GM10266 (cell line): ENCODE measurements at regions not wholly inside any gene's neighbourhood (a gene's known extent, or its start where the extent isn't known, plus 50 kb on each side); places are given as distances from the start of the nearest gene placed in this dataset.

ENCODE experiments used
- DNase-seq: peaks from one replicate; pipeline ENCODE4 v3.0.0; 2012; ENCODE audit errors: extremely low spot score
- TF ChIP-seq, protein P1 (sequence below): IDR thresholded peaks from 2 replicates; pipeline ENCODE4 v1.5.1; 2012; ENCODE audit warnings: mild to moderate bottlenecking, low read depth; ENCODE audit not compliant: control insufficient read depth, insufficient read depth; ENCODE audit errors: missing control alignments

DNA sequence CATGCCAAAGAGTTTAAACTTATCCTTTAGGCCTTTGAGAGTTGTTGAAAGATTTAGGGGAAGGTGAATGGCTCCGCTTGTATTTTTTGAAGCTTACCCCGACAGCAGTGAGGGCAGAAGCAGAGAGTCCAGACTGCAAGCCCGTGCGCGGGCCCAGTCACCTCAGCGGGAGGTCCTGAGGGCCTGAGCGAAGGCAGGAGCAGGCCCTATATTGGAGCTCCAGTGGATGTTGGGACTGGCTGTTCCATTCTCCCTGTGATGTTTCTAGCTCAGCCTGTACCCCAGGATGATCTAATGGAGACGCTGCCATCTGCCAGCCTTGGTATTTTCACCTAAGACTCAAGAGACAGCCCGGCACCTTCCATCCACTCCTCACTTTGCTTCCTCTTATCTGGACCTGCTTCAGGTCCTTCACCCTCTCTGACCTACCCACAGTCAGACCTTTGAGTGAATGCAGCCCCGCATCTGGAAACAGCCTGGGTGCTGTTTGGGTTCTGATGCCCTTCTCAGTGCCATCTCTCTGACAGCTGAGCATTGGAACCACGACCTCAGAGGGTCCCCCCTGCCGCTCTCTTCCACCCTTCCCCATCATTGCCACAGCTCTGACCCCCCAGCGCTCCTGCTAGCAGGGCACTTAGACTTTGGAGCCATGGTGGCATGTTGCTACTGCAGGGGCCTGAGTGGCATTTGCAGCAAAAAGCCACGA, 628.2 kb upstream of the CADM1 start:
- DNase-seq: no peak
- TF ChIP-seq, protein P1, sequence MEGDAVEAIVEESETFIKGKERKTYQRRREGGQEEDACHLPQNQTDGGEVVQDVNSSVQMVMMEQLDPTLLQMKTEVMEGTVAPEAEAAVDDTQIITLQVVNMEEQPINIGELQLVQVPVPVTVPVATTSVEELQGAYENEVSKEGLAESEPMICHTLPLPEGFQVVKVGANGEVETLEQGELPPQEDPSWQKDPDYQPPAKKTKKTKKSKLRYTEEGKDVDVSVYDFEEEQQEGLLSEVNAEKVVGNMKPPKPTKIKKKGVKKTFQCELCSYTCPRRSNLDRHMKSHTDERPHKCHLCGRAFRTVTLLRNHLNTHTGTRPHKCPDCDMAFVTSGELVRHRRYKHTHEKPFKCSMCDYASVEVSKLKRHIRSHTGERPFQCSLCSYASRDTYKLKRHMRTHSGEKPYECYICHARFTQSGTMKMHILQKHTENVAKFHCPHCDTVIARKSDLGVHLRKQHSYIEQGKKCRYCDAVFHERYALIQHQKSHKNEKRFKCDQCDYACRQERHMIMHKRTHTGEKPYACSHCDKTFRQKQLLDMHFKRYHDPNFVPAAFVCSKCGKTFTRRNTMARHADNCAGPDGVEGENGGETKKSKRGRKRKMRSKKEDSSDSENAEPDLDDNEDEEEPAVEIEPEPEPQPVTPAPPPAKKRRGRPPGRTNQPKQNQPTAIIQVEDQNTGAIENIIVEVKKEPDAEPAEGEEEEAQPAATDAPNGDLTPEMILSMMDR: no peak

DNA sequence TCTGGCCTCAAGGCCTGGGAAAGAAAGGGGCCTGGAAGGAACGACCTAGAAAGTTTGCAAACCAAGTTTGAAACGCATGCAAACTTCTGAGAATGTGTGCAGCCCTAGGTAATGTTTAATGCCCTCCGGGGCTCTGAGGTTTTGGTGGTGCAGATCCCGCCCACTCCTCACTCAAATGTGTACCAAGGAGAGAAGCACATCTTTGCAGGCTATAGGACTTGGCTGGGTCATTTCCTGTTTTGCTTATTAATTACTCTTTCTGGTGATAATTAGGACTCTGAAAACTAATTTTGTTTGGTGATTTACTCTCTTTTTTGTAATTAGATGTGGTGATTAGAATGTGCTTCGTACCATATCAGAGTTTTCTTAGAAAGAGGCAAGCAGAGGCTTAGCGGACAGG, 625.9 kb upstream of the CADM1 start:
- TF ChIP-seq, protein P1: no peak
- DNase-seq: no peak

DNA sequence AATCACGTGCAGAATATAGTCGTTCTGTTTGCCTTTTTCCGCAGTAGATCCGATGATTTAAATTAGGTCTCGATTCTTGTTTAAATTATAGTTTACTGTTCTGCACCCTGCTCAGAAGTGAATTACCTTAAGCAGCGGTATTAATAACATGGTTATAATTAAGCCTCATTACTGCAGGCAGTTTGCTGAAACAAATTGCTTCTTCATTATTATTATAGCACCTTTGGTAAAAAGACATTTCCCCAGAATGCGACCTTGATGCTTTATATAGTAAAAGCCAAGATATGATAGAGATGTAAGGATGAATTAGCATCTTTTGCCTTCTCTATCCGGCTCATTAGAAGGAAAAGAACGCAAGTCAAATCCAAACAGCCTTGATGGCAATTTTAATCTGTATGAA, 625.2 kb upstream of the CADM1 start:
- no peak for DNase-seq
- TF ChIP-seq, protein P1: no peak

DNA sequence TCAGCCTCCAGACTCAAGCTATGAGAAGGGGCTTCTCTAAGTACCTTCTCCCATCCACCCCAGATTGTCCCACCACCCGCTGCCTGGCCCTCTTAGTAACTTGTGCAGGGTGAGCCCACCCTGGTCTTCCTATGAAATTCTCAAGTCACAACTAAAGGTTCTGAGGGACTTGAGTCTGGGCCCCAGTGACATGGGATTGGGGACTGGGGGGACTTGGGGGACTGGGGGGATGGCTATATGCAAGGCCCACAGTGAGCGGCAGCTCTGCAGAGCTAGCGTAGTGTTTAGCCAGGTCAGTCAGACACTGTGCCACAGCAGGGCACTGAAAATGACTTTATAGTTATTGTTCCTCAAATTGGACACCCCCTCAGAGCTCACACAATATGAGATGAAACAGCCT, 622.3 kb upstream of the CADM1 start:
- no peak for DNase-seq
- TF ChIP-seq, protein P1: no peak

DNA sequence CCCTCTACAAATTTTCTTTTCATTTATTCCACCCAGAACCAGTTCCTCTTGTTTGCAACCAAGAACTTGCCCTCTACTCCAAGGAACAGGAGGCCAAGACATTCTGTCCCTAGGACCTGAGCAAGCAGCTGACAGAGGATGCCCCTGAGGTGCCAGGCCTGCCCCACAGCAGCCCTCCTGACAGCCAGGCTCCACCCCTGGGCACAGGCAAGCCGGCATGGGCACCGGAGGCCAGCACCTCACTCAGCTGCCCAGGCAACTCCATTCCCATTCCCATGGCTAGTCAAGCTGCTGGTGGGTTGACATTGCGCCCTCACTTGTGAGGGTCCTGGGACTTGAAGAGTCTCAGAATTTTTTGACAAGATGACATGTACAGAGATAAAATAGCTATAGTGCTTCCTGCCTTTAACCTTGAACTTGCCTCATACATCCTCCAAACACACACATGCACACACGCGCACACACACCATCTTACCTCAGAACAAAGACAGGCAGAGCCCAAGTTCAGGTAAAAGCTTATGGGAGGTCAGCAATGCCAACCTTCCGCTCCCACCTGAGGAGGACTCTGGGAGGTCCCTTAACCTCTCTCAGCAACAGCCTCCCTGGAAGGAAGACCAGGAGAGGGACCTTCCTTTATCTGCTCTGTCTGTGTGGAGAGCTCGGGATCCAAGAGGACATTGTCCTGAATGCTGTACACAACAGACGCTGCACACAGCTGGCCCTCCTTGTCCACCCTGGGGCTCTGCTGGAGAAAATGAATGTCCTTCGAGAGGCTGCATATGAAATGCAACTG, 620.9 kb upstream of the CADM1 start:
- TF ChIP-seq, protein P1: no peak
- no peak for DNase-seq

DNA sequence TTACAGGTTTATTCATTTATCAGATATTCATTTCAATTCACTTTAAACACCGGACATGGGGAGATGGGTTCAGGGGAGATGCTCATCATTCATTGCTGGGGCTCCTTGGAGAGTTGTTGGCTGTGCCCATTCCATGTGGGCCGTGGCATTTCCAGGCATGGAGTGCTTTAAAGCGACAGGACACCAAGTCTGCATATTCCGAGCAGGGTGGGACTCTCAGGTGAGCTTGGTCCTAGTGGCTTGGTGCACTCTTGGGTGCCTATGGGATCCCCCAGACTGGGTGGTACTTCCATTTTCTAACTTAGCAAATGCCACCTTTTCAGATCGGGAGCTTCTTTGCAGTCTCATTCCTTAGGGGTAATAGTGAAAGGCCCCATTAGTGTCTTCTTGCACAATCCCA, 619.5 kb upstream of the CADM1 start:
- TF ChIP-seq, protein P1: no peak
- no peak for DNase-seq
